Pancreas (tissue), 10 donors: ENCODE measurements at regions not wholly inside any gene's neighbourhood (a gene's known extent, or its start where the extent isn't known, plus 50 kb on each side); places are given as distances from the start of the nearest gene placed in this dataset.

ENCODE experiments used
- ATAC-seq, 4 donors: fragments of 200-7000 bp; cut with Tn5 transposase; one replicate each; pipeline versions ENCODE4 v1.8.0 to v1.9.1; 2020; ENCODE audit warnings: mild to moderate bottlenecking in 4 of 4, moderate library complexity in 4 of 4
- DNase-seq, 6 donors: peaks; one replicate each; pipeline ENCODE4 v3.0.0-alpha.2; 2020
- FAIRE-seq: peaks from 2 replicates; lab custom pipeline; 2012; peaks lifted over from hg19 to GRCh38; lab: Jason Lieb, UNC
- H3K27ac ChIP-seq, 4 donors: fragments of 200-600 bp; sonication (generic); 1 replicate in 3 of 4; 2 replicates in 1 of 4; pipeline versions ENCODE4 v1.5.0 to v1.8.0; 2020
- H3K27me3 ChIP-seq, 4 donors: fragments of 200-600 bp; one replicate each; pipeline ENCODE4 v1.8.0; 2021
- H3K36me3 ChIP-seq, 3 donors: fragments of 200-600 bp; sonication (generic) in 1 of 3; one replicate each; pipeline versions ENCODE4 v1.5.0 to v1.8.0; 2020 to 2021
- H3K4me1 ChIP-seq, 3 donors: fragments of 200-600 bp; one replicate each; pipeline ENCODE4 v1.8.0; 2021
- H3K4me3 ChIP-seq, 4 donors: fragments of 200-600 bp; sonication (generic) in 2 of 4; one replicate each; pipeline versions ENCODE4 v1.5.0 to v1.8.0; 2020 to 2021
- H3K9me3 ChIP-seq, 4 donors: fragments of 200-600 bp; one replicate each; pipeline ENCODE4 v1.8.0; 2021
- CTCF ChIP-seq, 4 donors: fragments of 200-600 bp; sonication (generic) in 3 of 4; IDR thresholded peaks; one replicate each; pipeline versions ENCODE4 v1.5.0 to v1.8.0; 2021; ENCODE audit warnings: antibody characterized with exemption in 4 of 4
- WGBS, 2 donors: extraction: QIAGEN DNeasy Blood & Tissue Kit; methylation state at CpG; one replicate each; pipeline ENCODE4 v1.1.7; 2013; 5-methylcytosine and 5-hydroxymethylcytosine counted together
- intact Hi-C, 3 donors: fragments of 100-400 bp; cut with DNase I; formaldehyde crosslinking; loops; one replicate each; pipeline versions ENCODE4 v1.11.1 to v1.14.2; 2022
- donor health status: healthy with polysubstance abuse.
- donor health status: DM: no; HTN: no; CAD: no; lungs with moderate emphysema.
- donor health status: DM: no; HTN: no; CAD: no.
- donor health status: control.
- donor health status: control.
- donor health status: Bipolar disorder and iron deficiency.
- donor health status: DM: yes; HTN: yes; CAD: no.
- donor health status: DM: no; HTN: no; CAD: no.
- donor health status: DM: no; HTN: no; CAD: no.
- donor health status: DM: yes; HTN: yes; CAD: no.

- FAIRE-seq (no peak), ATAC-seq (no peak), DNase-seq (no peak)
- H3K4me3 ChIP-seq = no peak overlapping the region
- no peak for TF ChIP-seq CTCF (IDR thresholded peaks at IDR 0.05)
- H3K27me3 ChIP-seq = no peaks in the 10 kb centered on the region
- H3K4me1 ChIP-seq = no peaks in the 10 kb centered on the region
- H3K27ac ChIP-seq = no peak overlapping the region
- H3K9me3 ChIP-seq = no peaks in the 10 kb centered on the region
- intact Hi-C loops = no loop called here
- no peaks in the 10 kb centered on the region for H3K36me3 ChIP-seq
Observed at GRCh38 chr3:67979342-67979741, 324.9 kb upstream of the SUCLG2 start.

- intact Hi-C loops = no loop called here
- Histone ChIP-seq H3K27ac (no peak overlapping the region), H3K4me3 (no peak overlapping the region), H3K9me3 (no peaks in the 10 kb centered on the region), H3K27me3 (no peaks in the 10 kb centered on the region), H3K4me1 (no peaks in the 10 kb centered on the region), H3K36me3 (no peaks in the 10 kb centered on the region)
- ATAC-seq (no peak), FAIRE-seq (no peak), DNase-seq (no peak)
- WGBS, 2 donors = 51 to 74% methylated on average over 2 of the region's 2 CpGs
- no peak for TF ChIP-seq CTCF (IDR thresholded peaks at IDR 0.05)
Observed at GRCh38 chr3:67977762-67978161, 323.4 kb upstream of the SUCLG2 start.

- no peaks in the 10 kb centered on the region for H3K9me3 ChIP-seq
- no peaks in the 10 kb centered on the region for H3K27me3 ChIP-seq
- H3K4me3 ChIP-seq = no peak overlapping the region
- H3K27ac ChIP-seq = no peak overlapping the region
- TF ChIP-seq CTCF (IDR thresholded peaks at IDR 0.05) = no peak
- H3K36me3 ChIP-seq = no peaks in the 10 kb centered on the region
- intact Hi-C loops = no loop called here
- DNase-seq = no peak
- ATAC-seq = no peak
- H3K4me1 ChIP-seq = no peaks in the 10 kb centered on the region
- no peak for FAIRE-seq
- 72 to 75% methylated on average over 2 of the region's 2 CpGs for WGBS, 2 donors
Observed at GRCh38 chr3:67976663-67977062, 322.3 kb upstream of the SUCLG2 start.

- intact Hi-C loops = no loop called here
- ATAC-seq = no peak
- Histone ChIP-seq H3K4me1 (no peaks in the 10 kb centered on the region), H3K4me3 (no peak overlapping the region), H3K27ac (no peak overlapping the region), H3K9me3 (no peaks in the 10 kb centered on the region), H3K36me3 (no peaks in the 10 kb centered on the region), H3K27me3 (no peaks in the 10 kb centered on the region)
- no peak for DNase-seq
- no peak for TF ChIP-seq CTCF (IDR thresholded peaks at IDR 0.05)
- no peak for FAIRE-seq
Observed at GRCh38 chr3:67964596-67964995, 310.2 kb upstream of the SUCLG2 start.

GRCh38 chr3:67957268-67957667, 302.9 kb upstream of the SUCLG2 start:
- FAIRE-seq = no peak

More at GRCh38 chr3:67957268-67957667, 302.9 kb upstream of the SUCLG2 start:
- ATAC-seq = no peak
- Histone ChIP-seq H3K36me3 (no peaks in the 10 kb centered on the region), H3K4me1 (no peaks in the 10 kb centered on the region), H3K4me3 (no peak overlapping the region), H3K27ac (no peak overlapping the region), H3K9me3 (no peaks in the 10 kb centered on the region), H3K27me3 (no peaks in the 10 kb centered on the region)
- TF ChIP-seq CTCF (IDR thresholded peaks at IDR 0.05) = no peak
- no peak for DNase-seq
- 62 to 74% methylated on average over 2 of the region's 2 CpGs for WGBS, 2 donors
- intact Hi-C loops = no loop called here
